HCT116 (cell line): ENCODE measurements at regions not wholly inside any gene's neighbourhood (a gene's known extent, or its start where the extent isn't known, plus 50 kb on each side); places are given as distances from the start of the nearest gene placed in this dataset.

Source experiments
- ATAC-seq: fragments of 200-7000 bp; cut with Tn5 transposase; 2 replicates; pipeline ENCODE4 v1.9.1; 2020; ENCODE audit warnings: mild to moderate bottlenecking, moderate library complexity
- BruUV-seq: library from RNA; stranded (reverse); fragments of 400-500 nt; replicated peaks from 2 replicates; lab custom pipeline; 2021; lab: Mats Ljungman, UMichigan
- CTCF ChIA-PET: fragments of 300-600 bp; sonication (Branson Sonifier 250); formaldehyde crosslinking; loops from one replicate; lab custom pipeline; 2021; ENCODE audit warnings: antibody characterized with exemption; lab: Charles Lee
- POLR2A ChIA-PET: fragments of 300-600, 350-600 bp; sonication (Branson Sonifier 250); formaldehyde crosslinking; loops from one replicate; lab custom pipeline; 2021; ENCODE audit warnings: antibody characterized with exemption; lab: Charles Lee
- RAD21 ChIA-PET, 2 experiments: fragments of 300-600 bp; sonication (Branson Sonifier 250); formaldehyde crosslinking; loops; one replicate each; lab custom pipeline; 2023; ENCODE audit warnings: low total read pairs in 2 of 2; ENCODE audit not compliant: uncharacterized antibody in 2 of 2, unreplicated experiment in 2 of 2, low non-redundant PET in 1 of 2; lab: Charles Lee
- DNase-seq: peaks from one replicate; pipeline ENCODE4 v3.0.0-alpha.2; 2010; ENCODE audit warnings: low read depth, low spot score
- H2AFZ ChIP-seq: fragments of 200-600 bp; shearing (Covaris generic), sonication (generic); 2 replicates; pipeline ENCODE4 v1.6.1; 2017; ENCODE audit warnings: low read depth, mixed run types, mixed read lengths, antibody characterized with exemption, low read length; ENCODE audit not compliant: poor library complexity, severe bottlenecking
- H3K27ac ChIP-seq: 2 replicates; pipeline ENCODE4 v1.5.1; 2012; ENCODE audit warnings: low read depth, low read length
- H3K27me3 ChIP-seq: fragments of 200-600 bp; sonication (generic); 2 replicates; pipeline ENCODE4 v1.6.1; 2016; ENCODE audit warnings: mixed run types, low read length, mixed read lengths; ENCODE audit not compliant: insufficient read depth
- H3K36me3 ChIP-seq, 2 experiments: fragments of 200-500 bp in 1 of 2; fragments of 200-600 bp in 1 of 2; sonication (Bioruptor generic) in 1 of 2; sonication (generic) in 1 of 2; 2 replicates each; pipeline versions ENCODE4 v1.5.1 to v1.6.1; 2014 to 2016; ENCODE audit warnings: low read length in 2 of 2, inconsistent platforms in 1 of 2, mixed read lengths in 1 of 2, mixed run types in 1 of 2; ENCODE audit not compliant: insufficient read depth in 2 of 2, control insufficient read depth in 1 of 2
- H3K4me1 ChIP-seq, 2 experiments: fragments of 200-600 bp in 1 of 2; sonication (generic) in 1 of 2; 2 replicates each; pipeline versions ENCODE4 v1.5.1 to v1.6.1; 2012 to 2017; ENCODE audit warnings: low read length in 2 of 2, inconsistent platforms in 1 of 2, mild to moderate bottlenecking in 1 of 2, mixed read lengths in 1 of 2, mixed run types in 1 of 2, moderate library complexity in 1 of 2; ENCODE audit not compliant: insufficient read depth in 2 of 2, control insufficient read depth in 1 of 2
- H3K4me2 ChIP-seq: fragments of 200-600 bp; sonication (generic); 2 replicates; pipeline ENCODE4 v1.6.1; 2017; ENCODE audit warnings: mixed run types, low read length, mixed read lengths
- H3K4me3 ChIP-seq, 2 experiments: fragments of 200-600 bp in 1 of 2; sonication (generic) in 1 of 2; replicated peaks in 1 of 2; 2 replicates each; pipeline ENCODE4 v1.5.1; 2011 to 2016; ENCODE audit warnings: low read length in 2 of 2, control low read depth in 1 of 2, low read depth in 1 of 2, mild to moderate bottlenecking in 1 of 2, mixed read lengths in 1 of 2, mixed run types in 1 of 2
- H3K79me2 ChIP-seq: fragments of 200-600 bp; sonication (generic); 2 replicates; pipeline ENCODE4 v1.6.1; 2017; ENCODE audit warnings: mild to moderate bottlenecking, mixed run types, low read length, moderate library complexity, mixed read lengths; ENCODE audit not compliant: insufficient read depth
- H3K9ac ChIP-seq: fragments of 200-600 bp; sonication (generic); 2 replicates; pipeline ENCODE4 v1.6.1; 2016; ENCODE audit warnings: low read length, mixed read lengths
- H3K9me2 ChIP-seq: fragments of 200-600 bp; sonication (generic), shearing (Covaris generic); 2 replicates; pipeline ENCODE4 v1.6.1; 2017; ENCODE audit warnings: mixed run types, mild to moderate bottlenecking, moderate library complexity; ENCODE audit not compliant: insufficient read depth
- H3K9me3 ChIP-seq, 2 experiments: fragments of 200-500 bp in 1 of 2; fragments of 200-600 bp in 1 of 2; sonication (Bioruptor generic) in 1 of 2; sonication (generic) in 1 of 2; 2 replicates each; pipeline ENCODE4 v1.6.1; 2014 to 2017; ENCODE audit warnings: low read length in 2 of 2, mixed read lengths in 2 of 2, inconsistent platforms in 1 of 2, low read depth in 1 of 2, mild to moderate bottlenecking in 1 of 2, mixed run types in 1 of 2, moderate library complexity in 1 of 2; ENCODE audit not compliant: control insufficient read depth in 1 of 2, insufficient read depth in 1 of 2
- H4K20me1 ChIP-seq: fragments of 200-600 bp; sonication (generic), shearing (Covaris generic); 2 replicates; pipeline ENCODE4 v1.6.1; 2017; ENCODE audit warnings: mixed run types, mild to moderate bottlenecking, moderate library complexity; ENCODE audit not compliant: insufficient read depth
- EGR1 ChIP-seq: IDR thresholded peaks from 2 replicates; pipeline ENCODE4 v1.6.1; 2012; ENCODE audit warnings: low read depth
- ELF1 ChIP-seq: IDR thresholded peaks from 2 replicates; pipeline ENCODE4 v1.6.1; 2012; ENCODE audit warnings: low read depth, borderline replicate concordance
- EZH2 ChIP-seq: fragments of 200-600 bp; sonication (generic); IDR thresholded peaks from 2 replicates; pipeline ENCODE4 v1.6.1; 2017; ENCODE audit warnings: antibody characterized with exemption, mixed run types
- POLR2AphosphoS5 ChIP-seq: IDR thresholded peaks from 2 replicates; pipeline ENCODE4 v1.6.1; 2011; ENCODE audit warnings: mild to moderate bottlenecking, low read depth, low read length, moderate library complexity
- RAD21 ChIP-seq: IDR thresholded peaks from 2 replicates; pipeline ENCODE4 v1.6.1; 2012; ENCODE audit warnings: low read depth, mild to moderate bottlenecking
- TCF7L2 ChIP-seq: IDR thresholded peaks from 2 replicates; pipeline ENCODE4 v1.7.0; 2011; ENCODE audit warnings: borderline replicate concordance, inconsistent platforms; ENCODE audit not compliant: insufficient read depth, insufficient read length; ENCODE audit errors: extremely low read depth
- YY1 ChIP-seq: IDR thresholded peaks from 2 replicates; pipeline ENCODE4 v1.6.1; 2011; ENCODE audit warnings: low read length, low read depth, moderate library complexity, mild to moderate bottlenecking; ENCODE audit not compliant: insufficient replicate concordance; ENCODE audit errors: extremely low read depth
- ZNF274 ChIP-seq: fragments of 200-500 bp; sonication (Bioruptor generic); IDR thresholded peaks from 2 replicates; pipeline ENCODE4 v1.6.1; 2014; ENCODE audit warnings: mild to moderate bottlenecking, low read depth, low read length, inconsistent platforms
- intact Hi-C: fragments of 100-400 bp; cut with micrococcal nuclease; formaldehyde crosslinking; loops from 2 replicates; pipeline ENCODE4 v1.10.0; 2022
- TF ChIP-seq, protein P1 (sequence below): IDR thresholded peaks from 2 replicates; pipeline ENCODE4 v1.6.1; 2011; ENCODE audit warnings: mild to moderate bottlenecking, low read length, moderate library complexity; ENCODE audit not compliant: insufficient replicate concordance; ENCODE audit errors: extremely low read depth

GRCh38 chr5:167145841-167146240 is 1145.6 kb upstream of the WWC1 start:
- TF ChIP-seq EGR1 (no peak), ZNF274 (no peak), ELF1 (no peak), RAD21 (no peak), POLR2AphosphoS5 (no peak), YY1 (no peak), TCF7L2 (no peak), EZH2 (no peak)
- TF ChIP-seq, protein P1, sequence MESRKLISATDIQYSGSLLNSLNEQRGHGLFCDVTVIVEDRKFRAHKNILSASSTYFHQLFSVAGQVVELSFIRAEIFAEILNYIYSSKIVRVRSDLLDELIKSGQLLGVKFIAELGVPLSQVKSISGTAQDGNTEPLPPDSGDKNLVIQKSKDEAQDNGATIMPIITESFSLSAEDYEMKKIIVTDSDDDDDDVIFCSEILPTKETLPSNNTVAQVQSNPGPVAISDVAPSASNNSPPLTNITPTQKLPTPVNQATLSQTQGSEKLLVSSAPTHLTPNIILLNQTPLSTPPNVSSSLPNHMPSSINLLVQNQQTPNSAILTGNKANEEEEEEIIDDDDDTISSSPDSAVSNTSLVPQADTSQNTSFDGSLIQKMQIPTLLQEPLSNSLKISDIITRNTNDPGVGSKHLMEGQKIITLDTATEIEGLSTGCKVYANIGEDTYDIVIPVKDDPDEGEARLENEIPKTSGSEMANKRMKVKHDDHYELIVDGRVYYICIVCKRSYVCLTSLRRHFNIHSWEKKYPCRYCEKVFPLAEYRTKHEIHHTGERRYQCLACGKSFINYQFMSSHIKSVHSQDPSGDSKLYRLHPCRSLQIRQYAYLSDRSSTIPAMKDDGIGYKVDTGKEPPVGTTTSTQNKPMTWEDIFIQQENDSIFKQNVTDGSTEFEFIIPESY, result no peak
- TF ChIP-seq, all 23 proteins: peak for 0
- no peak for ATAC-seq
- ChIA-PET RAD21 (no interaction called here), POLR2A (no interaction called here), CTCF (no interaction called here)
- intact Hi-C loops, result no loop called here
- no peaks in the 10 kb centered on the region for H3K36me3 ChIP-seq
- no peak overlapping the region for H3K27ac ChIP-seq
- H3K4me1 ChIP-seq, result no peaks in the 10 kb centered on the region
- H2AFZ ChIP-seq, result no peak overlapping the region
- H3K4me3 ChIP-seq, result no peak overlapping the region
- BruUV-seq, result no TSS peak
- no peaks in the 10 kb centered on the region for H3K79me2 ChIP-seq
- H3K9me2 ChIP-seq, result no peaks in the 10 kb centered on the region
- no peaks in the 10 kb centered on the region for H4K20me1 ChIP-seq
- no peak overlapping the region for H3K9ac ChIP-seq
- no peak overlapping the region for H3K4me2 ChIP-seq
- DNase-seq, result no peak
- H3K9me3 ChIP-seq, result peaks cover 11 to 28% of the 10 kb centered on the region in 2 experiments; a peak in 2 of 4 replicates
- no peaks in the 10 kb centered on the region for H3K27me3 ChIP-seq
